ENCODE measurements at regions not wholly inside any gene's neighbourhood (a gene's known extent, or its start where the extent isn't known, plus 50 kb on each side); places are given as distances from the start of the nearest gene placed in this dataset.

DNA sequence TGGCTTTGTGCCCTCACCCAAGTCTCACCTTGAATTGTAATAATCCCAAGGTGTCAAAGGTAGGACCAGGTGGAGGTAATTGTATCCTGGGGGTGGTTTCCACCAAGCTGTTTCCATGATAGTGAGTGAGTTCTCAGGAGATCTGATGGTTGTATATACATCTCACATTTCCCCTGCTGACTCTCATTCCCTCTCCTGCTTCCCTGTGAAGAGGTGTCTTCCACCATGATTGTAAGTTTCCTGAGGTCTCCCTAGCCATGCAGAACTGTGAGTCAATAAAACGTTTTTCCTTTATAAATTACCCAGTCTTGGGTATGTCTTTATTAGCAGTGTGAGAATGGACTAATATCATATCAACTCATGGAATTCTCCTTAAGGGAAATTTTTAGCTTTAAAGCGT lies 302.6 kb downstream of the LIG4 start:
- Mint-ChIP-seq H3K27ac (no peak overlapping the region), H3K27me3 (no peaks in the 10 kb centered on the region), H3K4me3 (no peak overlapping the region), H3K36me3 (no peaks in the 10 kb centered on the region), H3K4me1 (no peaks in the 10 kb centered on the region), H3K9me3 (peaks cover 0 to 10% (median 5%) of the 10 kb centered on the region in 7 donors)
- no peak for DNase-seq
- ATAC-seq (ENCODE audit: low read depth in 2 of 2): no peak

DNA sequence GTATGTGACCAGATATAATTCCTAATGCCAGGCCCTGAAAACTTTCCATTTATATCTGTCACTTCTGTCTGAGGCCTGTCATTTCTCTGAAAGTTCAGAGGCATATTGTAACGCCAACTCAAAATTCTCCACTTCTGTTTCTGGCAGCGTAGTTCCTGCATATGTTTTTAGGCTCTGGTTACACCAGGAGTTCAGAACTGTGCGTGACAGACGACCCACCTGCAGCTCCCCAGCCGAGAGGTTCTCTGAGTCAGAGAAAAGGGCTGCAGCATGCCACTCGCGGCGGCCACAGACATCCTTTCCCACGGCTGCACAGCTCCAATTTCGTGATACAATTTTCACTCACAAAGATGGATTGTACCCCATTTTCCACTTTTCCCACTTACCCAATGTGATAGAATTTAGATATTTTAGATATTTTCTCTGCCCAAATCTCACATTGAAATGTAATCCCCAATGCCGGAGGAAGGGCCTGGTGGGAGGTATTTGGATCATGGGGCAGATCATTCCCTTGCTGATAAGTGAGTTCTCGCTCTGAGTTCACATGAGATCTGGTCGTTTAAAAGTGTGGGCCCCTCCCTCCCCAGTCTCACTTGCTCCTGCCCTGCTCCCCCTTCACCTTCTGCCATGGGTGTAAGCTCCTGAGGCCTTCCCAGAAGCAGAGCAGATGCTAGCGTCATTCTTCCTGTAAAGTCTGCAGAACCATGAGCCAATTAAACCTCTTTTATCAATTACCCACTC lies 308.1 kb downstream of the LIG4 start:
- Mint-ChIP-seq H3K27ac (no peak overlapping the region), H3K9me3 (peaks cover 0 to 13% (median 6%) of the 10 kb centered on the region in 7 donors), H3K4me3 (no peak overlapping the region), H3K4me1 (no peaks in the 10 kb centered on the region), H3K36me3 (no peaks in the 10 kb centered on the region), H3K27me3 (no peaks in the 10 kb centered on the region)
- ATAC-seq (ENCODE audit: low read depth in 2 of 2) (no peak), DNase-seq (no peak)

DNA sequence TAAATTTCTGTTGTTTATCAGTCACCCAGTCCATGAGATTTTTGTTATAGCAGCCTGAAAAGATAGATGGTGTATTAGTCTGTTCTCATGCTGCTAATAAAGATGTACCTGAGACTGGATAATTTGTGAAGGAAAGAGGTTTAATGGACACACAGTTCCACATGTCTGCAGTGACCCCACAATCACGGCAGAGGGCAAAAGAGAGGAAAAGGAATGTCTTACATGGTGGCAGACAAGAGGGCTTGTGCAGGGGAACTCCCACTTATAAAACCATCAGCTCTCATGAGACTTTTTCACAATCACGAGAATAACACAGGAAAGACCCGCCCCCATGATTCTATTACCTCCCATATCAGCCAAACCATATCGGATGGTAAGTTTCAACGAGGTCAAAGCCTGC lies 309.2 kb downstream of the LIG4 start:
- DNase-seq (no peak), ATAC-seq (ENCODE audit: low read depth in 2 of 2) (no peak)
- Mint-ChIP-seq H3K4me3 (no peak overlapping the region), H3K27ac (no peak overlapping the region), H3K27me3 (no peaks in the 10 kb centered on the region), H3K36me3 (no peaks in the 10 kb centered on the region), H3K4me1 (no peaks in the 10 kb centered on the region), H3K9me3 (peaks cover 0 to 12% (median 6%) of the 10 kb centered on the region in 7 donors)

DNA sequence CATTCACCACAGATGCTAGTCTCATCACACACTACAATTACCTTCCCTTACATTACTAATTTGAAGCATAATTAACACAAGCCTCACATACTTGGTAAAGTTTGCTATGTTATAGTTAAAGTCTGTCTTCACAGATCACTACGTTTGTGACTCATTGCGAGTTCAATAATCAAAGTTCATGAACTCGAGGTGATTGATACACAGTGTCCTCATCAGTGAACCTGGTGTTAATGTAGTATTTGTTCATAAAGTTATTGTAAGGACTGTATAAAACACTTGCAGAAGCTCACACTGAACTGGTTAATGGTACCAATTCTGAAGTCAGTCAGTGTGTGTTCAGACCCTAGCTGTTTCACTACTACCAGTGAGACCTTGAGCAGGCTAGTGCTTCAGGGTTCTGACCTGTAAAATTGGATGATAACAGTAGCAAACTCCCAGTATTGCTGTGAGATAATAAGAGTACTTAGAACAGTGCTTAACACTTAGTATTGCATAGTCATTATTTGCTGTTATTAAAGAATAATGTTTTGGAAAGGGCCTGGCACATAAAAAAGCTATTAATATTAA lies 313.3 kb downstream of the LIG4 start:
- H3K9me3 Mint-ChIP-seq: peaks cover 0 to 8% (median 2%) of the 10 kb centered on the region in 7 donors
- no peaks in the 10 kb centered on the region for H3K4me1 Mint-ChIP-seq
- H3K27me3 Mint-ChIP-seq: no peaks in the 10 kb centered on the region
- no peak for DNase-seq
- H3K36me3 Mint-ChIP-seq: no peaks in the 10 kb centered on the region
- no peak overlapping the region for H3K4me3 Mint-ChIP-seq
- ATAC-seq (ENCODE audit: low read depth in 2 of 2): no peak
- no peak overlapping the region for H3K27ac Mint-ChIP-seq

DNA sequence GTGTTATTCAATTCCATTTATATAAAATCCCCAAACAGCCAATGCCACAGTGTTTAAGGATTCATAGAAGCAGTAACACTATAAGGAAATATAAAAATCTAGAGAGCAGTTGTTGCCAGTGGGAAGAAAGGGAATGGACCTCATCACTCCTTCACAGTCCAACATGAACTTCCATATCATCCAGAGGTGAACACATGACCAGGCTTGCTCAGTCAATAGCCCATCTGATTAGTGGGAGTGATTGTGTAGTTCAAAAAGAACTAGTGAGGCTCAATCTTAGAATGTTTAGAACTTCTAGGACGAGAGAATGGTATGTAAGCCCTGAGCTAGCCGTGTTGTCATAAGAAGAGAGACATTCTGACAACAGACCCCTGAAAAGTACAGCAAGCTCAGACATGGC lies 314.1 kb downstream of the LIG4 start:
- Mint-ChIP-seq H3K4me1 (no peaks in the 10 kb centered on the region), H3K4me3 (no peak overlapping the region), H3K9me3 (peaks cover 0 to 7% (median 2%) of the 10 kb centered on the region in 7 donors), H3K27me3 (no peaks in the 10 kb centered on the region), H3K27ac (no peak overlapping the region), H3K36me3 (no peaks in the 10 kb centered on the region)
- no peak for DNase-seq
- ATAC-seq (ENCODE audit: low read depth in 2 of 2): no peak

DNA sequence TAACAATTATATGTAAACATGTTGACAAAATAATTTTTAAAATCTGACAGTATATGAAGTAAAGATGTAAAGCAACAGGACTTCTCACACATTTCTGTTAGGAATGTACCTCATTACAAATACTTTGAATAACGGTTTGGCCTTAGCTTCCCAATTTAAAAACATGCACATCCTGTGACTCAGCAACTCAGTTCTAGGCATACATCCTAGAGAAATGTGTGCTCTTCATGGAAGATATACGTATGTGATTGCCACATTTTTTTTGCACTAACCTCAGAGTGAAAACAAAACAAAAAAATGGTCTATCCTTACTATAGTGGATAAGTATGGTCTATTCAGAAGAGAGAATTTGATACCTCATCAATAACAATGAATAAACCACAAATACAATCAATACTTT lies 314.6 kb downstream of the LIG4 start:
- Mint-ChIP-seq H3K36me3 (no peaks in the 10 kb centered on the region), H3K4me1 (no peaks in the 10 kb centered on the region), H3K27me3 (no peaks in the 10 kb centered on the region), H3K4me3 (no peak overlapping the region), H3K9me3 (peaks cover 0 to 7% (median 2%) of the 10 kb centered on the region in 7 donors), H3K27ac (no peak overlapping the region)
- ATAC-seq (ENCODE audit: low read depth in 2 of 2): no peak
- no peak for DNase-seq

DNA sequence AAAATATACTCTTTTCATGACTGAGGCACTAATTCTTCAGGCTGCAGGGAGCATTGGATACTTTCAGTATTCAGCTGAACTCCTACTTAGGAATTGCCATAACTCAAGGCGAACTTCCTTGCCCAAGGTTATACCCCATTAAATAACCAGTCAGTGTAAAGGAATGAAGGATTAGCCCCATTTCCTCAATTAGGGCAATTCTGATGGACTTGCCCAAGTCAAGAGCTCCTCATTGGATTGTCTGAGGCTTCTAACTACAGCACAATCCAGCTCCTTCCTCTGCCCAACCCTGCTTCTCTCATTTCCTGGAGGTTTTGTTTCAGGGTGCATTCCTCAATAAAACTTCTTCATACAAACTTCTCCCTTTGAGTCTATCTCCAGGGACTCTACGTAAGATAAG lies 329.2 kb downstream of the LIG4 start:
- Mint-ChIP-seq H3K27ac (no peak overlapping the region), H3K27me3 (no peaks in the 10 kb centered on the region), H3K9me3 (peaks cover 0 to 16% (median 9%) of the 10 kb centered on the region in 7 donors), H3K36me3 (no peaks in the 10 kb centered on the region), H3K4me1 (no peaks in the 10 kb centered on the region), H3K4me3 (no peak overlapping the region)
- DNase-seq (no peak), ATAC-seq (ENCODE audit: low read depth in 2 of 2) (no peak)

DNA sequence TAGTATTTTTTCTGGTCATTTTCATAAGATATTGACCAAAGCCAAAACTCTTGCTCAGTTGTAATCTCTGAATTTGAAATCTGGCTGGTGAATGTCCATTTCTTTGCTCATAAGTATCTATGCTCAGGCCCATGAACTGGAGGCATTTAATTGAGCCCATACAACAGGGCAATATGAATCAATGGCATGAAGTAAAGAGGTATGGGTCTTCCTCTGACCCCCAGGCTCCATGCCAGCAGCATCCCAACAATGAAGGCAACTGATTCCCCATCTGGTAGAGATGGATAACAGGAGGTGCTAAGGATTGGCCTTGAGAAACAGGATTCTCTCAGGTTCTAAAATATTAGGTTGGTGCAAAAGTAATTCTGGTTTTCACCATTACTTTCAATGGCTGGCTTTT lies 330.8 kb downstream of the LIG4 start:
- Mint-ChIP-seq H3K27ac (peak overlapping the region in 1 of 6 donors; percentile 18), H3K27me3 (no peaks in the 10 kb centered on the region), H3K9me3 (peaks cover 0 to 16% (median 9%) of the 10 kb centered on the region in 7 donors), H3K36me3 (no peaks in the 10 kb centered on the region), H3K4me1 (no peaks in the 10 kb centered on the region), H3K4me3 (no peak overlapping the region)
- no peak for DNase-seq
- ATAC-seq (ENCODE audit: low read depth in 2 of 2): no peak

DNA sequence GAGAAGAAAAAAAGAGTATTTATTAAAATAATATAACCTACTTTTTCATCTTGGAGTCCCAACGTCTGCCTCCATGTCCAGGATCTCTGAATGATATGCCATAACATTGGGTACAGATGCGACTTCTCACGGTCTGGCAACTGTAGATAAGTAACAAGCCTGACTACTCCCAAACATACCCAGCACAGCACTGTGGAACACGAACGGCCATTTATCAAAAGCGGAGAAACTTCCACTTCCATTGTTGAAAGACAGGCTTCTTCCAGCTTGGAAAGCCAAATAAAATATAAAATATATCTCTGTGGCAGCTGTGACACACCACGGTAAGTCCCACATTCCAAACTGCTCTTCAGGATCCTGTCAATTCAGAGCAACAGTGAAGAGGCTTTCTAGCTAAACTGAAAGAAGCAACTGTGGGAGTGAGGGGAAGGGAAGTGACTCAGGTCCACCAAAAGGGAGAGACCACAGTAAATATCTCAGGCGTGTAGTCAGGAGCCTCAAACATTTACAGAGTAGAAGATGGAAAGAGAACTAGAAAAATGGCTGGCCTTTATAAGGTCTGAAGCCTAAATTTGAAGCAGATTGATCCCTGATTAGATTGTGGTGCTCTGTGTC lies 331.7 kb downstream of the LIG4 start:
- Mint-ChIP-seq H3K36me3 (no peaks in the 10 kb centered on the region), H3K27me3 (no peaks in the 10 kb centered on the region), H3K4me1 (no peaks in the 10 kb centered on the region), H3K4me3 (no peak overlapping the region), H3K27ac (no peak overlapping the region), H3K9me3 (peaks cover 0 to 15% (median 6%) of the 10 kb centered on the region in 7 donors)
- no peak for ATAC-seq (ENCODE audit: low read depth in 2 of 2)
- DNase-seq: no peak

DNA sequence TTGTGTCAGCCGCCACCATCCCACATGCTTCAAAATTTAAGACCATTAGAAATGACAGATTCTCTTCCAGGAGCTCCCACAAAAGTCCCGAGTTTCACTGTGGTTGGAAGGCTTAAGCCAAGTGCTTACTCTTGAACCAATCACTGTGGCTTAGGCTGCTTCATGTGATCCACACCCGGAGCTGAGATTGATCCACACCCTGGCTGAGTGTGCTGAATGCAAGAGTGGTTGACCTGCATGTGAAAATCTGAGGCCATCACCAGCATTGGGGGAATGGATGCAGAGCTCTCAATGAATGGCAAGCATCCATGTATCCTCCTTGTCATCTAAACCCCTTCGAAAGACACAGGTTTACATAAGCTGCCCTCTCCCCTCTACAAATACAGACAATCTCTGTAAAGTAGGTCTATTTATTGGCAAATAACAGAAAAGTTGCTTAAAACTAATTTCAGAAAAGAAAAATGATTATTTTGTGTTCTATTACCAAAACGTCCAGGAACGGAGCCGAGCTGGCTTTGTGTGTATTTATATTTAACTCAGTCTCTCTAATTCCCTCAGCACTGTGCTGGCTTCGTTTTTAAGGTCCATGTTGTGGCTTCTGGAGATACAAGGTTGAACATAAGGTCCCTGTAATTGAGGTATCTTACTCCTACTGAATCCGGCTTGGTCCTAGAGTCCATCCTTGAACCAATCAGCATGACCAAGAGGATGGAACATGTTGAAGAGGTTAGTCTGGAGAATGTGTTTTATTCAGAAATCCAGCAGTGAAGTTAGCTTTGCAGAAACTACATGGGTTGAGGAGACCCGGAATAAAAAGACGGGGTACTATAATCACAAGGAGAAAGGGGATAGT lies 332.4 kb downstream of the LIG4 start:
- Mint-ChIP-seq H3K27me3 (no peaks in the 10 kb centered on the region), H3K4me1 (no peaks in the 10 kb centered on the region), H3K9me3 (peaks cover 0 to 11% (median 5%) of the 10 kb centered on the region in 7 donors), H3K27ac (no peak overlapping the region), H3K4me3 (no peak overlapping the region), H3K36me3 (no peaks in the 10 kb centered on the region)
- ATAC-seq (ENCODE audit: low read depth in 2 of 2) (no peak), DNase-seq (no peak)

DNA sequence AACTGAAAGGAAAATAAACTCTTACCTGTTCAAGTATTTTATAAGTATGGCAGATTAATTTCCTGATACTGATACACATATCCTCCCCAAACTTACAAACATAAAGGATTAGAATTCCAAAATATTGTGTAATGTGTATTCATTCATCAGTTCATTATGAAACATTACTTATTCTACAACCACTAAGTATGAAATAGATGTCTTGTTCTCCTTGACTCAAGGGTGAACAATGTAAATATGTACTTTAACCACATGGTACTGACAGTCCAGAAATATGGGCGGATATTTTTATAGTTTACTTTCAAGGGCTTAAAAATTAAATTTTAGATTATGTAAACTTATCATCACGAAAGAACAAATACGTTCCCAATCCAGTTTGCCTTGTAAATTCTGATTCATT lies 334.0 kb downstream of the LIG4 start:
- H3K9me3 Mint-ChIP-seq: peaks cover 0 to 11% (median 4%) of the 10 kb centered on the region in 7 donors
- H3K27me3 Mint-ChIP-seq: no peaks in the 10 kb centered on the region
- no peak overlapping the region for H3K4me3 Mint-ChIP-seq
- ATAC-seq (ENCODE audit: low read depth in 2 of 2) (no peak), DNase-seq (no peak)
- no peaks in the 10 kb centered on the region for H3K36me3 Mint-ChIP-seq
- H3K27ac Mint-ChIP-seq: no peak overlapping the region
- H3K4me1 Mint-ChIP-seq: no peaks in the 10 kb centered on the region

DNA sequence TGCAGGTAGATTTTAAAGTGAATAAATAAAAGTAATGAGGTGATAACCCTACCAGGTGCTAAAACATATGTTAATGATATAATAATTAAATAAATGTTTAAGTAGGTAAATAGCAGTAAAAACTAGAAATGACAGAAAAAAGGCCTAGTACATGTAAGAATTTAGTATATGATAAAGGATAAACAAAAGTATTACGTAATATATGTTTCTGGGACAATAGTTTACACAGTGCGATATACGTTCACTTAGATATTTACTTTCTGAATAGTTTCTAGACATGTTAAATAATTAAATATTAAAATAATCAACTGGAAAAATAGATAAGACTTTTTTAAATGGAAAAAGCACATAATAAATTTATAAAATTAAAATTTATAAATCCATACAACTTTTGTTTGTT lies 340.9 kb downstream of the LIG4 start:
- Mint-ChIP-seq H3K4me3 (no peak overlapping the region), H3K36me3 (no peaks in the 10 kb centered on the region), H3K27me3 (peaks cover 12 to 16% (median 14%) of the 10 kb centered on the region in 3 donors), H3K27ac (no peak overlapping the region), H3K4me1 (no peaks in the 10 kb centered on the region), H3K9me3 (peaks cover 0 to 11% (median 3%) of the 10 kb centered on the region in 7 donors)
- no peak for ATAC-seq (ENCODE audit: low read depth in 2 of 2)
- DNase-seq: no peak

DNA sequence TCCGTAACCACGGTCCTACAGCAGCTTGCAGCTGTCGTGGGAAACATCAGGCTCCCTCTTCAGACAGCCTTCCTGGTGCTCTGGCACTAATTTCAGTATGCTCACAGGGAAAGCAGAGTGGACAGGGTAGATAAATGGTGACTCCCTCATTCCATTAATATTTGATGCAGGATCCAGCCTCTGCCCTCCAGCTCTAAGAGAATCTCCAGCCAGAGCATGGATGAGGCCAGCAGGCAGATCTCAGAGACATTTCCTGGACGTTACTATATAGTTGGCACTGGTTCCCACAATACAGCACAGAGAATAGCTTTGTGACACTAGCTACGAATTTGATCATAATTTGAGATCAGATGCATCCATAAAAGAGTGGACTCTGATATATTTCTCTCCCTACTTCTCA lies 341.4 kb downstream of the LIG4 start:
- DNase-seq: no peak
- H3K27me3 Mint-ChIP-seq: peaks cover 15 to 18% (median 16%) of the 10 kb centered on the region in 3 donors
- ATAC-seq (ENCODE audit: low read depth in 2 of 2): no peak
- H3K27ac Mint-ChIP-seq: no peak overlapping the region
- no peak overlapping the region for H3K4me3 Mint-ChIP-seq
- peaks cover 0 to 11% (median 3%) of the 10 kb centered on the region in 7 donors for H3K9me3 Mint-ChIP-seq
- H3K36me3 Mint-ChIP-seq: no peaks in the 10 kb centered on the region
- H3K4me1 Mint-ChIP-seq: no peaks in the 10 kb centered on the region
